ENCODE measurements at regions not wholly inside any gene's neighbourhood (a gene's known extent, or its start where the extent isn't known, plus 50 kb on each side); places are given as distances from the start of the nearest gene placed in this dataset.

DNA sequence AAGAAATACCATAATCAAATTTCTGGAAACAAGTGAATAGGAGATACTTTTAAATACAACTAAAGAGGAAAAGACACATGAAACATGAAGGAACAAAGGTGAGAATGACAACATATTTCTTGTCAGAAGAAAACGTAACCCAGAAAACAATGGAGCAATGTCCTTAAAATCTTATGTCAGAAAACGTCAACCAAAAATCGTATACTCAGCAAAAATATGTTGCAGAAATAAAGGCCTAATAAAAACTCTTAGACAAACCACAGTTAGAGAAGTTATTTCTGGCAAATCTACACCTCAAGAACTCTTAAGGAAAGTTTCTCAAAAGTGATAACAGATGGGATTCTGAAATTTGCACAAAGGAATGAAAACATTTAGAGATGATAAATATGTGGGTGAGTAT is 66.3 kb upstream of the FBXL7 start:
- H2BK15ac ChIP-seq (replicated peaks; ENCODE audit: low read depth) = no peak overlapping the region
- WGBS (ENCODE audit: extremely low coverage, insufficient coverage, low lambda C conversion rate) = no CpG with 5 or more reads among the region's 3 CpGs
- no peak overlapping the region for H2BK5ac ChIP-seq (ENCODE audit: low read length)
- H4K8ac ChIP-seq (ENCODE audit: low read depth, low read length) = no peak overlapping the region
- H2AK5ac ChIP-seq (ENCODE audit: low read length) = no peak overlapping the region
- no peak overlapping the region for H3K4ac ChIP-seq (ENCODE audit: low read depth, low read length)
- DNase-seq = no peak
- H3K36me3 ChIP-seq (ENCODE audit: control insufficient read depth, insufficient read depth, low read length) = no peaks in the 10 kb centered on the region
- H3K79me1 ChIP-seq (ENCODE audit: low read length) = no peaks in the 10 kb centered on the region
- no peaks in the 10 kb centered on the region for H3K79me2 ChIP-seq (ENCODE audit: control insufficient read depth, insufficient read depth, low read length)
- H3K4me1 ChIP-seq (ENCODE audit: control insufficient read depth, low read depth, low read length) = no peaks in the 10 kb centered on the region
- H3K18ac ChIP-seq (ENCODE audit: low read length) = no peak overlapping the region
- H2BK120ac ChIP-seq (ENCODE audit: low read depth, low read length) = no peak overlapping the region
- no peak overlapping the region for H3K4me3 ChIP-seq (ENCODE audit: low read length)
- H3K27ac ChIP-seq (ENCODE audit: low read depth, low read length) = no peak overlapping the region
- no peak overlapping the region for H3K4me2 ChIP-seq (ENCODE audit: low read length)
- H3K9ac ChIP-seq (ENCODE audit: low read length) = no peak overlapping the region
- H3K56ac ChIP-seq (ENCODE audit: low read length) = no peak overlapping the region
- H3K23ac ChIP-seq (ENCODE audit: low read length) = no peak overlapping the region
- H3K27me3 ChIP-seq (ENCODE audit: insufficient read depth, low read length, poor library complexity) = no peaks in the 10 kb centered on the region
- H4K5ac ChIP-seq (ENCODE audit: low read length) = no peak overlapping the region

DNA sequence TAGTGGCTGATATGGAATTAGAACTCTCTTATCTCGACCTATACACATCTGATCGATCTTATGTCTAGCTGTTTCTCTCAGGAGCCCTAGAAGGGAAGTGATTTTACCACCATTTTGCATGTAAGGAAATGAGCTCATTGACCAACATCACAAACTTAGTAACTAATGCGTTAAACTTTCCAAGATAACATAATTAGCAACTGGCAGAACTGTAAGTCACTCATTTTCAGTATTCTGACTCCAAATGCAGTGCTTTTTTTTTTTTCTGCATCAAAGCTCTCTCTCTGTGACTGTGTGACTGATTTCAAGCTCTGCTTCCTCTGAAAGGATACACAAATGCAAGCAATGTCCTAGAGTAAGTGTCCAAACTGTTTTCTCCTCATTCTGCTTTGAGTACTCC is 68.1 kb upstream of the FBXL7 start:
- no peak overlapping the region for H3K4ac ChIP-seq (ENCODE audit: low read depth, low read length)
- H3K79me2 ChIP-seq (ENCODE audit: control insufficient read depth, insufficient read depth, low read length) = no peaks in the 10 kb centered on the region
- H3K79me1 ChIP-seq (ENCODE audit: low read length) = no peaks in the 10 kb centered on the region
- H2BK15ac ChIP-seq (replicated peaks; ENCODE audit: low read depth) = no peak overlapping the region
- no peak overlapping the region for H4K8ac ChIP-seq (ENCODE audit: low read depth, low read length)
- H3K56ac ChIP-seq (ENCODE audit: low read length) = no peak overlapping the region
- H3K36me3 ChIP-seq (ENCODE audit: control insufficient read depth, insufficient read depth, low read length) = no peaks in the 10 kb centered on the region
- H3K4me3 ChIP-seq (ENCODE audit: low read length) = no peak overlapping the region
- H3K18ac ChIP-seq (ENCODE audit: low read length) = no peak overlapping the region
- no peaks in the 10 kb centered on the region for H3K4me1 ChIP-seq (ENCODE audit: control insufficient read depth, low read depth, low read length)
- no peak overlapping the region for H2BK5ac ChIP-seq (ENCODE audit: low read length)
- H3K9ac ChIP-seq (ENCODE audit: low read length) = no peak overlapping the region
- no peak overlapping the region for H3K27ac ChIP-seq (ENCODE audit: low read depth, low read length)
- H3K4me2 ChIP-seq (ENCODE audit: low read length) = no peak overlapping the region
- WGBS (ENCODE audit: extremely low coverage, insufficient coverage, low lambda C conversion rate) = no CpG with 5 or more reads among the region's 3 CpGs
- DNase-seq = no peak
- H2BK120ac ChIP-seq (ENCODE audit: low read depth, low read length) = no peak overlapping the region
- no peak overlapping the region for H4K5ac ChIP-seq (ENCODE audit: low read length)
- H3K23ac ChIP-seq (ENCODE audit: low read length) = no peak overlapping the region
- no peak overlapping the region for H2AK5ac ChIP-seq (ENCODE audit: low read length)
- H3K27me3 ChIP-seq (ENCODE audit: insufficient read depth, low read length, poor library complexity) = no peaks in the 10 kb centered on the region

DNA sequence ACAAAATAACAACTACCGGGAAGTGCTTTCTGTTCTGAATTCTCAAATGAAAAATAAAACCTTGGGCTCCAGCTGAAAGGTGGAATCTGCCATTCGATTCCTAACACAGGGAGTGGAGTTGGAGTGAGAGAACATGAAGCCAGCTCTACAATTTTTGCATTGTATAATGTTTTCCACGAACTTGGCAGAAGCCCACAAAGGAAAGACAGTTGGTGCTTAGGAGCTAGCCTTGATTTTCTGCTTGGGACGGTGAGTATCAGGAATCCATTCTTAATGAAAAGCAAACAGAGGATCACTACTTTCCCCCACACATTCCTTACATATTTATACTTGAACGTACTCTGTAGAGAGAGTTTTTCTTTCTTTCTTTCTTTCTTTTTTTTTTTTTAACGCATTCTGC is 74.2 kb upstream of the FBXL7 start:
- no peak overlapping the region for H3K23ac ChIP-seq (ENCODE audit: low read length)
- no peak overlapping the region for H4K8ac ChIP-seq (ENCODE audit: low read depth, low read length)
- no peak overlapping the region for H3K4me2 ChIP-seq (ENCODE audit: low read length)
- H3K56ac ChIP-seq (ENCODE audit: low read length) = no peak overlapping the region
- peak overlapping the region; percentile 84 for H3K18ac ChIP-seq (ENCODE audit: low read length)
- no peaks in the 10 kb centered on the region for H3K36me3 ChIP-seq (ENCODE audit: control insufficient read depth, insufficient read depth, low read length)
- DNase-seq = peak; percentile 40
- H3K9ac ChIP-seq (ENCODE audit: low read length) = no peak overlapping the region
- no peak overlapping the region for H3K4me3 ChIP-seq (ENCODE audit: low read length)
- H2AK5ac ChIP-seq (ENCODE audit: low read length) = no peak overlapping the region
- H3K4ac ChIP-seq (ENCODE audit: low read depth, low read length) = peak overlapping the region; percentile 45
- no peaks in the 10 kb centered on the region for H3K79me2 ChIP-seq (ENCODE audit: control insufficient read depth, insufficient read depth, low read length)
- H4K5ac ChIP-seq (ENCODE audit: low read length) = no peak overlapping the region
- WGBS (ENCODE audit: extremely low coverage, insufficient coverage, low lambda C conversion rate) = no CpG with 5 or more reads among the region's 6 CpGs
- H3K79me1 ChIP-seq (ENCODE audit: low read length) = no peaks in the 10 kb centered on the region
- H2BK5ac ChIP-seq (ENCODE audit: low read length) = no peak overlapping the region
- H3K27me3 ChIP-seq (ENCODE audit: insufficient read depth, low read length, poor library complexity) = no peaks in the 10 kb centered on the region
- H2BK15ac ChIP-seq (replicated peaks; ENCODE audit: low read depth) = no peak overlapping the region
- H3K4me1 ChIP-seq (ENCODE audit: control insufficient read depth, low read depth, low read length) = no peaks in the 10 kb centered on the region
- no peak overlapping the region for H3K27ac ChIP-seq (ENCODE audit: low read depth, low read length)
- H2BK120ac ChIP-seq (ENCODE audit: low read depth, low read length) = no peak overlapping the region

DNA sequence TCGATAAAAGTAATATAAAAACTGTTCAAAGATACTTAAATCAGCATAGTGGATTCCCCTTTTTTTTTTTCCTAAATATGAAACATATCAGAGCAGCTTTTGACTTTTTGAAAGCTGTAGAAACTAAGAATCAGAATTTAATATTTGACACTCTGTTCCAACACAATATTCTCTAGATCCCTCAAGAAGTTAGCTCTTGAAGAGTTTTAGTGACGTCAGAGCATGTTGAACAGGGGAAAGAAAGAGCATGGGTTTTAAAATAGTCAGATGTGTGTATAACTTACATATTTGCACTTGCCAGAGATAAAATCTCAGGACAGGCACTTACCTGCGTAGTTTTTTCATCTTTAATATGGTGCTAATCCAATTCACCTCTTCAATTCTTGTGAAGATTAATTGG is 75.2 kb upstream of the FBXL7 start:
- no peak overlapping the region for H3K18ac ChIP-seq (ENCODE audit: low read length)
- H2BK5ac ChIP-seq (ENCODE audit: low read length) = no peak overlapping the region
- no peak overlapping the region for H3K9ac ChIP-seq (ENCODE audit: low read length)
- no peak overlapping the region for H2AK5ac ChIP-seq (ENCODE audit: low read length)
- no peaks in the 10 kb centered on the region for H3K79me1 ChIP-seq (ENCODE audit: low read length)
- H3K36me3 ChIP-seq (ENCODE audit: control insufficient read depth, insufficient read depth, low read length) = no peaks in the 10 kb centered on the region
- DNase-seq = no peak
- no peak overlapping the region for H3K4me2 ChIP-seq (ENCODE audit: low read length)
- H3K4ac ChIP-seq (ENCODE audit: low read depth, low read length) = no peak overlapping the region
- H3K79me2 ChIP-seq (ENCODE audit: control insufficient read depth, insufficient read depth, low read length) = no peaks in the 10 kb centered on the region
- no CpG with 5 or more reads among the region's 3 CpGs for WGBS (ENCODE audit: extremely low coverage, insufficient coverage, low lambda C conversion rate)
- H3K27ac ChIP-seq (ENCODE audit: low read depth, low read length) = no peak overlapping the region
- no peak overlapping the region for H4K8ac ChIP-seq (ENCODE audit: low read depth, low read length)
- no peak overlapping the region for H4K5ac ChIP-seq (ENCODE audit: low read length)
- no peaks in the 10 kb centered on the region for H3K27me3 ChIP-seq (ENCODE audit: insufficient read depth, low read length, poor library complexity)
- no peak overlapping the region for H2BK15ac ChIP-seq (replicated peaks; ENCODE audit: low read depth)
- H3K56ac ChIP-seq (ENCODE audit: low read length) = no peak overlapping the region
- no peak overlapping the region for H3K4me3 ChIP-seq (ENCODE audit: low read length)
- H3K23ac ChIP-seq (ENCODE audit: low read length) = no peak overlapping the region
- no peak overlapping the region for H2BK120ac ChIP-seq (ENCODE audit: low read depth, low read length)
- H3K4me1 ChIP-seq (ENCODE audit: control insufficient read depth, low read depth, low read length) = no peaks in the 10 kb centered on the region

DNA sequence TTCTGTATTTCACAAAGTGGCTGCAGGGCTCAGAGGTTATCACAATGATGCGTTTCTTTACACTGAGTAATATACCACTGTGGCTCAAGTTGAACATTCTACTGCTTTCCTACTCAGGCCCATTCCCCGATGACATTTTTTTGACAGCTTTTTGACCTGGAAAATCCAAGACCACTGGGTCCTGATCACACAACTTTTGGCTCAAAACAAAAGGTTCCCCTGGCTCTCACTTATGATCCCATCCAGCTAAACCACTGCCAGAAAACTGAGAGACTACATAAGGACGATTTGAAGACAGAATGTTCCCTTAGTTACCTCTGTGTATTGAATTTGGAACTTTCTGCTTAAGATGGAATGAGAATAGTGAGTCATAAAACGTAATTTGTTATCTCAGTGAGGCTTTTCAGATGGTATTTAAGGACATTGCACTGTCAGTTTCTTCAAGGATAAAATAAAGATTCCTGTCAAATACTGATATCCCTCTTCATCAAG is 78.0 kb upstream of the FBXL7 start:
- Histone ChIP-seq H3K27ac (ENCODE audit: low read depth, low read length) (no peak overlapping the region), H4K5ac (ENCODE audit: low read length) (no peak overlapping the region), H3K27me3 (ENCODE audit: insufficient read depth, low read length, poor library complexity) (no peaks in the 10 kb centered on the region), H3K4me3 (ENCODE audit: low read length) (no peak overlapping the region), H2BK15ac (replicated peaks; ENCODE audit: low read depth) (no peak overlapping the region), H3K79me1 (ENCODE audit: low read length) (no peaks in the 10 kb centered on the region), H3K79me2 (ENCODE audit: control insufficient read depth, insufficient read depth, low read length) (no peaks in the 10 kb centered on the region), H3K4ac (ENCODE audit: low read depth, low read length) (no peak overlapping the region), H3K9ac (ENCODE audit: low read length) (no peak overlapping the region), H4K8ac (ENCODE audit: low read depth, low read length) (no peak overlapping the region), H3K56ac (ENCODE audit: low read length) (no peak overlapping the region), H2AK5ac (ENCODE audit: low read length) (no peak overlapping the region), H3K4me2 (ENCODE audit: low read length) (no peak overlapping the region), H3K36me3 (ENCODE audit: control insufficient read depth, insufficient read depth, low read length) (no peaks in the 10 kb centered on the region), H2BK5ac (ENCODE audit: low read length) (no peak overlapping the region), H3K23ac (ENCODE audit: low read length) (no peak overlapping the region), H2BK120ac (ENCODE audit: low read depth, low read length) (no peak overlapping the region), H3K4me1 (ENCODE audit: control insufficient read depth, low read depth, low read length) (no peaks in the 10 kb centered on the region), H3K18ac (ENCODE audit: low read length) (no peak overlapping the region)
- no peak for DNase-seq
- WGBS (ENCODE audit: extremely low coverage, insufficient coverage, low lambda C conversion rate) = no CpG with 5 or more reads among the region's 4 CpGs

DNA sequence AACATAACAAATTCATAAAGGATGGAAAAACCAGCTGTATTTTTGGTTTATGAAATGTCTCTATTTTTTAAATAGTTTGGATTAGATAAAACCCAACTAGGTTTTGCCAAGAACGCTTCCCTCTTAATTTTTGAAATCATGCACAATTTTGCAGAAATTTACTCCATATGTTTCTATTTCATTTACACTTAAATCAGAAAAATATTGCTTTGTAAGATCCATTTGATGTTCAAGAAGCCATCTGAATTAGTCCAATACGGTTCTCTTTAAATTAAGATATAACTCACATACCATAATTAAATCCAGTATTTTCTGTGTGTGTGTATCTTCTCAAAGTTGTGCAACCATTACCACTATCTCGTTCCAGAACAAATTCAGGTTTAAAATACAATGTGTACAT is 78.6 kb upstream of the FBXL7 start:
- H3K18ac ChIP-seq (ENCODE audit: low read length) = no peak overlapping the region
- H3K4ac ChIP-seq (ENCODE audit: low read depth, low read length) = no peak overlapping the region
- no peaks in the 10 kb centered on the region for H3K79me2 ChIP-seq (ENCODE audit: control insufficient read depth, insufficient read depth, low read length)
- H4K5ac ChIP-seq (ENCODE audit: low read length) = no peak overlapping the region
- no peaks in the 10 kb centered on the region for H3K36me3 ChIP-seq (ENCODE audit: control insufficient read depth, insufficient read depth, low read length)
- H4K8ac ChIP-seq (ENCODE audit: low read depth, low read length) = no peak overlapping the region
- WGBS (ENCODE audit: extremely low coverage, insufficient coverage, low lambda C conversion rate) = no CpG with 5 or more reads among the region's 3 CpGs
- no peak overlapping the region for H3K27ac ChIP-seq (ENCODE audit: low read depth, low read length)
- no peak overlapping the region for H2BK15ac ChIP-seq (replicated peaks; ENCODE audit: low read depth)
- no peak overlapping the region for H3K4me2 ChIP-seq (ENCODE audit: low read length)
- no peak overlapping the region for H3K56ac ChIP-seq (ENCODE audit: low read length)
- H2AK5ac ChIP-seq (ENCODE audit: low read length) = no peak overlapping the region
- H3K9ac ChIP-seq (ENCODE audit: low read length) = no peak overlapping the region
- no peak for DNase-seq
- no peak overlapping the region for H3K4me3 ChIP-seq (ENCODE audit: low read length)
- H3K4me1 ChIP-seq (ENCODE audit: control insufficient read depth, low read depth, low read length) = no peaks in the 10 kb centered on the region
- H2BK5ac ChIP-seq (ENCODE audit: low read length) = no peak overlapping the region
- H2BK120ac ChIP-seq (ENCODE audit: low read depth, low read length) = no peak overlapping the region
- no peaks in the 10 kb centered on the region for H3K79me1 ChIP-seq (ENCODE audit: low read length)
- H3K23ac ChIP-seq (ENCODE audit: low read length) = no peak overlapping the region
- no peaks in the 10 kb centered on the region for H3K27me3 ChIP-seq (ENCODE audit: insufficient read depth, low read length, poor library complexity)
